Astrocyte (in vitro differentiated cells and primary cell): ENCODE measurements at regions not wholly inside any gene's neighbourhood (a gene's known extent, or its start where the extent isn't known, plus 50 kb on each side); places are given as distances from the start of the nearest gene placed in this dataset.
A peak's percentile ranks its signal among the peaks of the same experiment; 100 is the strongest.

ENCODE experiments used
- DNase-seq: peaks from one replicate; pipeline ENCODE4 v3.0.0-alpha.2; 2010; ENCODE audit warnings: low read depth
- FAIRE-seq: peaks from 2 replicates; lab custom pipeline; 2011; peaks lifted over from hg19 to GRCh38; lab: Jason Lieb, UNC
- H2AFZ ChIP-seq: 2 replicates; pipeline ENCODE4 v1.6.0; 2012; ENCODE audit warnings: low read depth, low read length, inconsistent platforms
- H3K27ac ChIP-seq: 2 replicates; pipeline ENCODE4 v1.5.1; 2011; ENCODE audit warnings: low read depth, low read length, inconsistent platforms
- H3K27me3 ChIP-seq: 2 replicates; pipeline ENCODE4 v1.6.0; 2011; ENCODE audit warnings: low read length, inconsistent platforms; ENCODE audit not compliant: insufficient read depth
- H3K36me3 ChIP-seq: 2 replicates; pipeline ENCODE4 v1.5.1; 2011; ENCODE audit warnings: low read length, inconsistent platforms; ENCODE audit not compliant: insufficient read depth
- H3K4me1 ChIP-seq: 2 replicates; pipeline ENCODE4 v1.5.1; 2011; ENCODE audit warnings: low read length, inconsistent platforms; ENCODE audit not compliant: insufficient read depth
- H3K4me2 ChIP-seq: 2 replicates; pipeline ENCODE4 v1.6.0; 2012; ENCODE audit warnings: low read length, inconsistent platforms
- H3K4me3 ChIP-seq: 2 replicates; pipeline ENCODE4 v1.5.1; 2011; ENCODE audit warnings: low read depth, mild to moderate bottlenecking, low read length, inconsistent platforms; ENCODE audit not compliant: insufficient read depth
- H3K79me2 ChIP-seq: 2 replicates; pipeline ENCODE4 v1.6.0; 2012; ENCODE audit warnings: mild to moderate bottlenecking, low read length, inconsistent platforms; ENCODE audit not compliant: insufficient read depth
- H3K9ac ChIP-seq: 2 replicates; pipeline ENCODE4 v1.6.0; 2012; ENCODE audit warnings: mild to moderate bottlenecking, low read length, inconsistent platforms
- H3K9me3 ChIP-seq: 2 replicates; pipeline ENCODE4 v1.5.1; 2012; ENCODE audit warnings: low read depth, mild to moderate bottlenecking, low read length, inconsistent platforms; ENCODE audit not compliant: insufficient read depth
- H4K20me1 ChIP-seq: 2 replicates; pipeline ENCODE4 v1.6.0; 2012; ENCODE audit warnings: low read length, inconsistent platforms; ENCODE audit not compliant: insufficient read depth
- H3K27ac Mint-ChIP-seq: one replicate; pipeline ENCODE4 v1.8.0; 2021; ENCODE audit warnings: mild to moderate bottlenecking, mixed read lengths; ENCODE audit not compliant: unreplicated experiment
- H3K27me3 Mint-ChIP-seq: one replicate; pipeline ENCODE4 v1.8.0; 2021; ENCODE audit warnings: low read depth, mixed read lengths; ENCODE audit not compliant: unreplicated experiment
- H3K36me3 Mint-ChIP-seq: one replicate; pipeline ENCODE4 v1.8.0; 2021; ENCODE audit warnings: low read depth, mixed read lengths; ENCODE audit not compliant: unreplicated experiment
- H3K4me1 Mint-ChIP-seq: one replicate; pipeline ENCODE4 v1.8.0; 2021; ENCODE audit warnings: low read depth, mixed read lengths; ENCODE audit not compliant: unreplicated experiment
- H3K4me3 Mint-ChIP-seq: one replicate; pipeline ENCODE4 v1.8.0; 2021; ENCODE audit warnings: mild to moderate bottlenecking, moderate library complexity, mixed read lengths; ENCODE audit not compliant: unreplicated experiment
- H3K9me3 Mint-ChIP-seq: one replicate; pipeline ENCODE4 v1.8.0; 2021; ENCODE audit warnings: mild to moderate bottlenecking, mixed read lengths; ENCODE audit not compliant: unreplicated experiment
- EZH2 ChIP-seq: IDR thresholded peaks from 2 replicates; pipeline ENCODE4 v1.6.1; 2012; ENCODE audit warnings: mild to moderate bottlenecking, low read length, inconsistent platforms; ENCODE audit not compliant: insufficient read depth
- TF ChIP-seq, protein P1 (sequence below): IDR thresholded peaks from 2 replicates; pipeline ENCODE4 v1.5.1; 2011; ENCODE audit warnings: low read depth, mild to moderate bottlenecking, inconsistent platforms, low read length, moderate library complexity; ENCODE audit not compliant: insufficient read depth

- no peak overlapping the region for H3K27ac Mint-ChIP-seq
- H3K4me1 ChIP-seq, result no peaks in the 10 kb centered on the region
- no peaks in the 10 kb centered on the region for H3K27me3 Mint-ChIP-seq
- no peaks in the 10 kb centered on the region for H3K9me3 Mint-ChIP-seq
- no peak for TF ChIP-seq EZH2
- TF ChIP-seq, protein P1, sequence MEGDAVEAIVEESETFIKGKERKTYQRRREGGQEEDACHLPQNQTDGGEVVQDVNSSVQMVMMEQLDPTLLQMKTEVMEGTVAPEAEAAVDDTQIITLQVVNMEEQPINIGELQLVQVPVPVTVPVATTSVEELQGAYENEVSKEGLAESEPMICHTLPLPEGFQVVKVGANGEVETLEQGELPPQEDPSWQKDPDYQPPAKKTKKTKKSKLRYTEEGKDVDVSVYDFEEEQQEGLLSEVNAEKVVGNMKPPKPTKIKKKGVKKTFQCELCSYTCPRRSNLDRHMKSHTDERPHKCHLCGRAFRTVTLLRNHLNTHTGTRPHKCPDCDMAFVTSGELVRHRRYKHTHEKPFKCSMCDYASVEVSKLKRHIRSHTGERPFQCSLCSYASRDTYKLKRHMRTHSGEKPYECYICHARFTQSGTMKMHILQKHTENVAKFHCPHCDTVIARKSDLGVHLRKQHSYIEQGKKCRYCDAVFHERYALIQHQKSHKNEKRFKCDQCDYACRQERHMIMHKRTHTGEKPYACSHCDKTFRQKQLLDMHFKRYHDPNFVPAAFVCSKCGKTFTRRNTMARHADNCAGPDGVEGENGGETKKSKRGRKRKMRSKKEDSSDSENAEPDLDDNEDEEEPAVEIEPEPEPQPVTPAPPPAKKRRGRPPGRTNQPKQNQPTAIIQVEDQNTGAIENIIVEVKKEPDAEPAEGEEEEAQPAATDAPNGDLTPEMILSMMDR, result no peak
- H3K79me2 ChIP-seq, result no peaks in the 10 kb centered on the region
- no peaks in the 10 kb centered on the region for H4K20me1 ChIP-seq
- no peak overlapping the region for H2AFZ ChIP-seq
- no peaks in the 10 kb centered on the region for H3K9me3 ChIP-seq
- no peaks in the 10 kb centered on the region for H3K4me1 Mint-ChIP-seq
- no peaks in the 10 kb centered on the region for H3K27me3 ChIP-seq
- no peak for FAIRE-seq
- no peak overlapping the region for H3K27ac ChIP-seq
- no peak overlapping the region for H3K4me2 ChIP-seq
- H3K9ac ChIP-seq, result no peak overlapping the region
- no peak for DNase-seq
- no peak overlapping the region for H3K4me3 ChIP-seq
- no peak overlapping the region for H3K4me3 Mint-ChIP-seq
- no peaks in the 10 kb centered on the region for H3K36me3 Mint-ChIP-seq
- no peaks in the 10 kb centered on the region for H3K36me3 ChIP-seq
Observed at GRCh38 chr10:50981385-50981784, 92.9 kb upstream of the PRKG1 start.

DNA sequence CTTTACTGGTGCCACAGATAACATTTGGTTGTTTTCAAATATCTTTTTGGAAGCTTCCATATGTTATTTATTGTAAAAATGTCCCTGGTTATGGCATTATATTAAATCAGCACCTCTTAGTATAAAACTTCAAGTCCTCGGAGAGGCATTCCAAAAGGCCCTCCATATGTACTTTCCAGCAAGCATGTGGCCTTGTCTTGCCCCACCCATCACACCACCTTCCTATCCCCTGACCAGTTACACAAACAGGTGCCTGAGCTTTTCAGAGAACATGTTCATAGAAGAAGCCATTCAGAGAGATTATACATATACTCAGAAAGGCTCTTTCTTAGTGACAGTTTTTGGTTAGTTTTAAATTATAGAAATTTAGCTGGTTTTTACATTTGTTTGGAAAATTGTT lies 92.4 kb upstream of the PRKG1 start:
- Histone ChIP-seq H3K4me2 (no peak overlapping the region), H4K20me1 (no peaks in the 10 kb centered on the region), H3K9me3 (no peaks in the 10 kb centered on the region), H3K79me2 (no peaks in the 10 kb centered on the region), H3K36me3 (no peaks in the 10 kb centered on the region), H3K9ac (no peak overlapping the region), H3K4me1 (no peaks in the 10 kb centered on the region), H2AFZ (no peak overlapping the region), H3K27me3 (peaks cover 1% of the 10 kb centered on the region), H3K4me3 (no peak overlapping the region), H3K27ac (no peak overlapping the region)
- H3K4me1 Mint-ChIP-seq, result no peaks in the 10 kb centered on the region
- H3K27me3 Mint-ChIP-seq, result no peaks in the 10 kb centered on the region
- no peak for DNase-seq
- FAIRE-seq, result no peak
- TF ChIP-seq EZH2, result no peak
- TF ChIP-seq, protein P1, result no peak
- H3K27ac Mint-ChIP-seq, result no peak overlapping the region
- no peaks in the 10 kb centered on the region for H3K9me3 Mint-ChIP-seq
- no peaks in the 10 kb centered on the region for H3K36me3 Mint-ChIP-seq
- H3K4me3 Mint-ChIP-seq, result no peak overlapping the region

- no peak overlapping the region for H3K9ac ChIP-seq
- Mint-ChIP-seq H3K4me3 (no peak overlapping the region), H3K27me3 (no peaks in the 10 kb centered on the region), H3K27ac (no peak overlapping the region), H3K36me3 (no peaks in the 10 kb centered on the region), H3K4me1 (no peaks in the 10 kb centered on the region), H3K9me3 (no peaks in the 10 kb centered on the region)
- H3K36me3 ChIP-seq, result no peaks in the 10 kb centered on the region
- H3K27me3 ChIP-seq, result peaks cover 3% of the 10 kb centered on the region
- no peak for TF ChIP-seq EZH2
- TF ChIP-seq, protein P1, result no peak
- H3K79me2 ChIP-seq, result no peaks in the 10 kb centered on the region
- no peak for DNase-seq
- no peak overlapping the region for H3K27ac ChIP-seq
- peak overlapping the region; percentile 27 for H2AFZ ChIP-seq
- no peaks in the 10 kb centered on the region for H3K4me1 ChIP-seq
- H3K4me3 ChIP-seq, result no peak overlapping the region
- FAIRE-seq, result no peak
- no peaks in the 10 kb centered on the region for H4K20me1 ChIP-seq
- H3K4me2 ChIP-seq, result no peak overlapping the region
- H3K9me3 ChIP-seq, result no peaks in the 10 kb centered on the region
Observed at GRCh38 chr10:50982989-50983388, 91.3 kb upstream of the PRKG1 start.
